DMS114 treated with DMSO at 0.1 percent for 48 hours (cell line): ENCODE measurements at regions not wholly inside any gene's neighbourhood (a gene's known extent, or its start where the extent isn't known, plus 50 kb on each side); places are given as distances from the start of the nearest gene placed in this dataset.

Source experiments
- DNase-seq: peaks from one replicate; lab custom pipeline; 2025; ENCODE audit not compliant: unreplicated experiment; lab: John Stamatoyannopoulos, UW

- DNase-seq = no peak
Observed at GRCh38 chr16:64138006-64138405, 983.9 kb downstream of the CDH11 start.

DNA sequence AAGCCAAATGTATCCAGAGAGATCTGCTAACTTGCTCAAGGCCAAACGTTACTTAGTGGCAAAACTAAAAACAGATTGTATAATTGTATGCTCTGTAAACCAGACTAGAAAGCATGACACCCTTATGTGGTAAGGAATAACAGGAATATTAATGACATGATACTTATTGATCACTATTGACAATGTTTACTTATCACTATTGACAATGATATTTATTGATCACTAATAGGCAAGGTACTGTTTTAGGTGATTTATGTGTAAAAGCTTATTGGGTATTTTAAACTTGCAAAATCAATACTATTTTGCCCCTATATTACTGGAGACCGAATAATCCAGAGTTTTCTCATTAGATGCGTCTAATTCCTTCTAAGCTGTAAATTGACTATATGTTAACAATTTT, 985.1 kb downstream of the CDH11 start:
- no peak for DNase-seq

DNA sequence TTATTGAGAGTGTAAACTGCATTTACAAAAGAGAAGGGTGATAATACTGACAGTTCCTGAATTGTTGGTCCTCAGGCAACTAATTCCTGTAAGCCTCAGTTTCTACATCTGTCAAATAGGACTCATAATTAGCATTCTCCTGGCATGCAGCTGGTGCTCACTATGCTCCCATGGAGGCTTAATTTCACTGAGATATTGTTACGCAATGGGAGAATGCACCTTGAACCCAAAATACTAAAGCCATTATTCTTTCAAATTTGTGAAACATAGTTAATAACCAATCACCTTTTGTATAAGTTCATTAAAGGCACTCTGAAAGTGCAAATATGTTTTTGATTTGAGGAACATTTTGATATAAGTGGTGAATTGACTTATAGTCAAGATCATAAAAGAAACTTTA, 985.5 kb downstream of the CDH11 start:
- no peak for DNase-seq

DNA sequence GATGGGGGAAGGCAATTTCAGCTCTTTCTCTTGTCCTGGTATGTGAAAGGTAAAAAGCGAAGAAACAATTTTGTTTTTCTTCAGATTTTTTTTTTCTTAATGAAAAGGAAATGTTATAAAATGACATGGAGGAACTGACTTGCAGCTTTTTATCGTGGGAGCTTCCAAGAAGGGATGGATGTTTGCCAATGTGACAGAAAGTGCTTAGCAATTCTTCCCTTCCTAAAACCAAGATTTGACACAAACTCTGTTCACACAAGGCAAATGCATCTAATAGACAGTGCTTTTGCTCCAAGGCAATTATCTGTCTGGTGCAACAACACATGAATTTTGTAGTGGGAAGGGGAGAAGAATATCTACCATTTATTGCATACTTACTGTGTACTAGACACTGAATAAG, 988.5 kb downstream of the CDH11 start:
- DNase-seq = no peak

GRCh38 chr16:64132759-64133361, 989.0 kb downstream of the CDH11 start:
- no peak for DNase-seq

GRCh38 chr16:64132190-64132589, 989.7 kb downstream of the CDH11 start:
- no peak for DNase-seq

DNA sequence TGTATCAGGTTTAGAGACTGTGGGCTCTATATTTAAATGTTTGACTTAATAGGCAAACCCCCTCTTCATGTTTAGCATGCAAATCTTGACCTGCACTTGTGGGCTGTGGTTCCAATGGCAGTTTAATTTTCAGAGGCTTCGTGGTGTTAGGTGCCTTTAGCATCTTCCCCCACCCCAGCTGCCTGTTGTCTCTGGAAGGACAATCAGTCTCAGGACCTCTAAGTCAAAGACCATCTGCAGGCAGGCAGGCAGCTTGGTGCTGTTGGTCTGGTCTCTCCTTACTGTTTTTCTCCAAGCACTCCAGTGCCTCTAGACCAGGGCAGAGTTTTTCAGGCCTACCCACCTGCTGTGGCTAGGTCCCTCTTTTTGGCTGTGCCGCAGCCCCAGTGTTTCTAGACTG, 990.4 kb downstream of the CDH11 start:
- DNase-seq = no peak

DNA sequence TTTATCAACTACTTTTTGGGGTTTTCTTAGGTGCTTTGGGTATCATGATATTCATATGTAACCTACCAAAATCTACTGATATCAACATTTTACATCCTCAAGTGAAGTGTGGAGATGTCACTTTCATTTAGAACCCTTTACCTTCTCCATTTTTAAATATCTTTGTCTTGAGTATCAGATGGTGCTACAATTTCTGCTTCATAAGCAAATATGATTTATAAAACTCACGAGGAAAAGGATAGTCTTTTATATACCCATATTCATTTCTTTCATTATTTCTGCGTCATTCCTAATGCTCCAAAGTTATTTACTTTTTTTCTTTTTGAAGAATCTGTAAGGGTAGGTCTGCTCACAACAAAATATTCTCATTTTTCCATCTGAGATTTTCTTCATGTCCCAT, 991.7 kb downstream of the CDH11 start:
- no peak for DNase-seq

- no peak for DNase-seq
Observed at GRCh38 chr16:64122177-64122576, 999.7 kb downstream of the CDH11 start.

DNA sequence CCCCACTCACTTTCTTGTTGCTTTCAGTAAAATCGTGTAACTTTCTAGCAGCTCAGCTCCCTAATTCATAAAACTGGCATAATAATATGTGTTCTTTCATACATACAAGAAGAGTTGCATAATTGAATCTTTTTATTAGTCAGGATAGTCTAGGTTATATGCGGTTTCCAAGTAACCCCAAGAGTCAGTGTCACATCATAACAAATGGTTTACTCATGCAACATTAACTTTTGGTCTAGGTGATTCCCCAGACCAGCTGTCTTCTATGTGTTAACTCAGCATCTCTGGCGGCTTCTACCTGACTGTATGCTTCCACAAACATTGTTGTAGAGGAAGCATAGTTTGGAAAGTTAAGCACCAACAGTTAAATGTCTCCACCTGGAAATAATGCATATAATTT, 1000.4 kb downstream of the CDH11 start:
- DNase-seq = no peak

DNA sequence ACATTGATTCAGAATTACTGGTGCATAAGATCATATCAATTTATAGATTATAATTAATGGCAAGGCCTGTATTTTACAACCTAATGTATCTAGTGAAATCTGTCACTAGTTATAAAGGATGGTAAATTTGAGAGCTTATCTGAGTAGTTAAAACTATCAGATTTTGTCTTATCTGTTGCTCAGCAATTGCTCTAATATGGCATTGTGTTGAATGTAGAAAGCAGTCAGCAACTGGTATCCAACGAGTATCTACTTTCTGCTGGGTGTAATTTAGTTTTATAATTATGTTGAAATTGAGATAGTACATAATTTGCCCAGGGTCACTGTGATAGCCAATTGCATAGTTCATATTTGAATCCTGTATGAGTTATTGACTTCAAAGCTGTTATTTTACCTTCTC, 1005.7 kb downstream of the CDH11 start:
- DNase-seq = no peak

DNA sequence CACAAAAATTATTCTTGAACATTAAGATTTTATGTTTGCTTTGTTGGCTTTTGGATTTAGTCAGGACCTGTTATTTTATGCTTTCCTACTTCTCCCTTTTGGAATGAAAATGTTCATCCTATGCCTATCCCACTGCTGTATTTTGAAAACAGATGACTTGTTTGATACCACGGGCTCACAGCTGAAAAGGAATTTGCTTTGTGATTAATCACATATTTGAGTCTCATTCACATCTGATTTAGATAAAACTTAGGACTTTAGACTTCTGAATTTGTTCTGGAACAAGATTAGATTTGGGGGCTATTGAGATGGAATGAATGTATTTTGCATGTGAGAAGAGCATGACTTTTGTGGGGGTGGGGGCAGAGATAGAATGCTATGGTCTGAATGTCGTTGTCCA, 1012.6 kb downstream of the CDH11 start:
- DNase-seq = no peak

DNA sequence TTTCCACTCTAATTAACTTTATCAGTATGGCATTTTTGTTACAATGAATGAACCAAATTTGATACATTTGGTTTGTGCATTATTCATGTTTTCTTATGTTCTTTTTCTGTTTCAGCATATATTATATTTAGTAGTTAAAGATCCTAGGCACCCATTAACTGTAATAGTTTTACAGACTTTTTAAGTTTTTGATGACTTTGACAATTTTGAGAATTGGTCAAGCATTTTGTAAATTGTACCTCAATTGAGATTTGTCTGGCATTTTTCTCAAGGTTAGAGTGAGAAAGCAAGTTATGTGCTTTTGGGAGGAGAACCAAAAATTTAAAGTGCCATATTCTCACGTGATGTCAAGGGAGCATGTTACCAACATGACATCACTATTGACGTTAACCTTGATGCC, 1019.2 kb downstream of the CDH11 start:
- DNase-seq = no peak

- no peak for DNase-seq
Observed at GRCh38 chr16:64098451-64098850, 1023.4 kb downstream of the CDH11 start.

- DNase-seq = no peak
Observed at GRCh38 chr16:64096689-64097088, 1025.2 kb downstream of the CDH11 start.

- no peak for DNase-seq
Observed at GRCh38 chr16:64094992-64095634, 1026.8 kb downstream of the CDH11 start.

DNA sequence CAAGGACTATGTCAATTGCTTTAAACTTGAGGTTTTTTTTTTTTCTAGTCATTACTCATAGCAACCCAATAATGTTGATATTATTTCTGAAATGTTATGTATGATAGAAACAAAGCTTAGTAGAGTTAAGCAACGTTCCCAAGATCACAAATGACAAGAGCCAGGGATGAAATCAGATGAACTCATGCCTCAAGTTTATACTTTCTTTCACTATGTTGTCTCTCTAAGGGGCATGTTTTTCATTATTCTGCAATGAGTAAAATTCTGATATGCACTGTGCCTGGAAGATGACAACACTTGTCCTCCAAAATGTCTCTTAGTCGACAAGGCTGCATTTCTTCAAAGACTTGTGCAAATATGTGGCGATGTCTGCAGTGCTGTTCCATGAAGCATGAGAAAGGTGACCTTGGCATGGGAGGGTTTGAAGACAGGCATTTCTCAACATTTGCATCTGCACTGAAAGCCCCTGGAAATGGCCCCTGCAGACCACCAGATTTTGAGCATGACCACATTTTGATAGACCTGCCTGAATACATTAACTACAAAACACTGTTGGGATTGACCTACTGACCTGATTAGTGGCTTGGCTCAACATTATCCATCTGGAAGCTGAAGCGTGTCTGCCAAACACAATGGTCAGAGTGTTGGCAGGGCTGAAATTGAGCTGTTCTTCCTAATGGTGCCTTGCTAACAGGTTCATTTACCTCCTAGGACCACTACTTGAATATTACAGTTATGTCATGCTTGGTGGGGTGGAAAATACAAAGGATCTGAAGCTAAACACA, 1027.5 kb downstream of the CDH11 start:
- no peak for DNase-seq

GRCh38 chr16:64092271-64092670, 1029.6 kb downstream of the CDH11 start:
- no peak for DNase-seq

- DNase-seq = no peak
Observed at GRCh38 chr16:64090327-64090726, 1031.5 kb downstream of the CDH11 start.

- no peak for DNase-seq
Observed at GRCh38 chr16:64089697-64090096, 1032.2 kb downstream of the CDH11 start.

DNA sequence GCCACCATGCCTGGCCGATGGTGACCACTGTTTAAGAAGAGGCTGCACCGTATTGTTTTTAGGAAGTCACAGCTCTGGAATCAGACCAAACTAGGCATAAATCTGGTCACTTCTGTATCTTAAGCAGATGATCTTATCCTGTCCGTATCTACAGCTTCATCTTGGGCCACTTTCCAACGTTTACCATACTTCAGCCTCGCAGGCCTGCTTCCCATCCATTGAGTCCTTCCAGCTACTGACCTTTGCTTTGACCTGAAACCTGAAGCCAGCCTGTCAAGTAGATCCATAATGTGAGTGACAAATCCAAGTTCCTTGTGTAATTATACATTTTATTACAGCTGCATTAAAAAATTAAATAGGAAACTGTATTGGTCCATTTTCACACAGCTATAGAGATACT, 1033.0 kb downstream of the CDH11 start:
- DNase-seq = no peak

- DNase-seq = no peak
Observed at GRCh38 chr16:64085296-64085695, 1036.6 kb downstream of the CDH11 start.
